Right cardiac atrium (tissue), 5 donors: ENCODE measurements at regions not wholly inside any gene's neighbourhood (a gene's known extent, or its start where the extent isn't known, plus 50 kb on each side); places are given as distances from the start of the nearest gene placed in this dataset.

ENCODE experiments used
- ATAC-seq, 2 donors: fragments of 200-7000 bp; cut with Tn5 transposase; one replicate each; pipeline versions ENCODE4 v1.8.0 to v1.9.1; 2020; ENCODE audit warnings: moderate library complexity in 2 of 2, mild to moderate bottlenecking in 1 of 2
- DNase-seq, 3 donors: peaks; one replicate each; pipeline ENCODE4 v3.0.0-alpha.2; 2020
- H3K27ac ChIP-seq: one replicate; pipeline ENCODE4 v1.5.1; 2013; ENCODE audit warnings: mild to moderate bottlenecking, low read length, control low read depth, moderate library complexity
- H3K27me3 ChIP-seq: one replicate; pipeline ENCODE4 v1.6.1; 2013; ENCODE audit not compliant: control insufficient read depth, insufficient read depth
- H3K4me1 ChIP-seq: one replicate; pipeline ENCODE4 v1.6.1; 2013; ENCODE audit warnings: low read length; ENCODE audit not compliant: control insufficient read depth, insufficient read depth
- H3K4me3 ChIP-seq: one replicate; pipeline ENCODE4 v1.5.1; 2013; ENCODE audit warnings: low read length, control low read depth
- H3K9me3 ChIP-seq: one replicate; pipeline ENCODE4 v1.6.1; 2013; ENCODE audit warnings: low read length; ENCODE audit not compliant: control insufficient read depth
- WGBS: extraction: QIAGEN DNeasy Blood & Tissue Kit; methylation state at CpG from one replicate; pipeline ENCODE4 v1.1.7; 2013; 5-methylcytosine and 5-hydroxymethylcytosine counted together
- intact Hi-C, 4 donors: fragments of 100-400 bp; cut with DNase I; formaldehyde crosslinking; loops; one replicate each; pipeline versions ENCODE4 v1.11.0 to v1.14.0; 2022 to 2023
- donor health status: healthy with polysubstance abuse.
- donor health status: DM: no; HTN: yes; CAD: no.
- donor health status: DM: no; HTN: no; CAD: no.
- donor health status: DM: no; HTN: yes; CAD: no; lungs with severe emphysema.
- donor health status: DM: yes; HTN: yes; CAD: no.

GRCh38 chr6:40743690-40744446 lies 156.7 kb upstream of the LRFN2 start:
- Histone ChIP-seq H3K27ac (no peak overlapping the region), H3K27me3 (no peaks in the 10 kb centered on the region), H3K4me1 (no peaks in the 10 kb centered on the region), H3K9me3 (no peaks in the 10 kb centered on the region), H3K4me3 (no peak overlapping the region)
- WGBS, result 88% methylated on average over 17 of the region's 17 CpGs
- intact Hi-C loops, result no loop called here
- no peak for DNase-seq
- peak in 1 of 2 donors; percentile 17 for ATAC-seq

- WGBS, result 72% methylated on average over 4 of the region's 4 CpGs
- Histone ChIP-seq H3K4me1 (no peaks in the 10 kb centered on the region), H3K27ac (no peak overlapping the region), H3K4me3 (no peak overlapping the region), H3K9me3 (no peaks in the 10 kb centered on the region), H3K27me3 (no peaks in the 10 kb centered on the region)
- ATAC-seq, result no peak
- DNase-seq, result no peak
- intact Hi-C loops, result no loop called here
Observed at GRCh38 chr6:40743226-40743625, 156.1 kb upstream of the LRFN2 start.

GRCh38 chr6:40740518-40740917 lies 153.4 kb upstream of the LRFN2 start:
- DNase-seq (no peak), ATAC-seq (no peak)
- no peaks in the 10 kb centered on the region for H3K4me1 ChIP-seq
- no peaks in the 10 kb centered on the region for H3K9me3 ChIP-seq
- no peak overlapping the region for H3K27ac ChIP-seq
- H3K27me3 ChIP-seq, result no peaks in the 10 kb centered on the region
- 71% methylated on average over 3 of the region's 3 CpGs for WGBS
- intact Hi-C loops, result no loop called here
- no peak overlapping the region for H3K4me3 ChIP-seq

- no peaks in the 10 kb centered on the region for H3K9me3 ChIP-seq
- no peak overlapping the region for H3K27ac ChIP-seq
- no peaks in the 10 kb centered on the region for H3K27me3 ChIP-seq
- DNase-seq (no peak), ATAC-seq (no peak)
- no peak overlapping the region for H3K4me3 ChIP-seq
- WGBS, result 73% methylated on average over 11 of the region's 11 CpGs
- no peaks in the 10 kb centered on the region for H3K4me1 ChIP-seq
- intact Hi-C loops, result no loop called here
Observed at GRCh38 chr6:40738551-40739193, 151.5 kb upstream of the LRFN2 start.

GRCh38 chr6:40735521-40735920 lies 148.4 kb upstream of the LRFN2 start:
- intact Hi-C loops, result no loop called here
- no peaks in the 10 kb centered on the region for H3K27me3 ChIP-seq
- H3K4me3 ChIP-seq, result no peak overlapping the region
- H3K4me1 ChIP-seq, result no peaks in the 10 kb centered on the region
- no peaks in the 10 kb centered on the region for H3K9me3 ChIP-seq
- no peak overlapping the region for H3K27ac ChIP-seq
- ATAC-seq, result no peak
- WGBS, result 74% methylated on average over 7 of the region's 7 CpGs
- no peak for DNase-seq

- 57% methylated on average over 3 of the region's 3 CpGs for WGBS
- no peak overlapping the region for H3K27ac ChIP-seq
- no peak for ATAC-seq
- DNase-seq, result no peak
- H3K27me3 ChIP-seq, result no peaks in the 10 kb centered on the region
- no peaks in the 10 kb centered on the region for H3K4me1 ChIP-seq
- intact Hi-C loops, result no loop called here
- H3K4me3 ChIP-seq, result no peak overlapping the region
- H3K9me3 ChIP-seq, result no peaks in the 10 kb centered on the region
Observed at GRCh38 chr6:40735121-40735520, 148.0 kb upstream of the LRFN2 start.

GRCh38 chr6:40734607-40735006 lies 147.4 kb upstream of the LRFN2 start:
- DNase-seq (no peak), ATAC-seq (no peak)
- Histone ChIP-seq H3K27ac (no peak overlapping the region), H3K4me3 (no peak overlapping the region), H3K9me3 (no peaks in the 10 kb centered on the region), H3K4me1 (no peaks in the 10 kb centered on the region), H3K27me3 (no peaks in the 10 kb centered on the region)
- WGBS, result 82% methylated on average over 4 of the region's 4 CpGs
- intact Hi-C loops, result no loop called here

GRCh38 chr6:40733770-40734396 lies 146.7 kb upstream of the LRFN2 start:
- H3K27ac ChIP-seq, result no peak overlapping the region
- WGBS, result 63% methylated on average over 4 of the region's 4 CpGs
- DNase-seq, result no peak
- intact Hi-C loops, result no loop called here
- no peak overlapping the region for H3K4me3 ChIP-seq
- no peaks in the 10 kb centered on the region for H3K9me3 ChIP-seq
- ATAC-seq, result no peak
- no peaks in the 10 kb centered on the region for H3K27me3 ChIP-seq
- no peaks in the 10 kb centered on the region for H3K4me1 ChIP-seq

GRCh38 chr6:40733290-40733689 lies 146.1 kb upstream of the LRFN2 start:
- intact Hi-C loops, result no loop called here
- H3K4me3 ChIP-seq, result no peak overlapping the region
- no peaks in the 10 kb centered on the region for H3K27me3 ChIP-seq
- H3K27ac ChIP-seq, result no peak overlapping the region
- ATAC-seq (no peak), DNase-seq (no peak)
- no peaks in the 10 kb centered on the region for H3K9me3 ChIP-seq
- no peaks in the 10 kb centered on the region for H3K4me1 ChIP-seq
- 39% methylated on average over 1 of the region's 1 CpG for WGBS

GRCh38 chr6:40732878-40733277 lies 145.7 kb upstream of the LRFN2 start:
- Histone ChIP-seq H3K27me3 (no peaks in the 10 kb centered on the region), H3K27ac (no peak overlapping the region), H3K4me1 (no peaks in the 10 kb centered on the region), H3K4me3 (no peak overlapping the region), H3K9me3 (no peaks in the 10 kb centered on the region)
- ATAC-seq (no peak), DNase-seq (no peak)
- intact Hi-C loops, result no loop called here
- 61% methylated on average over 3 of the region's 3 CpGs for WGBS

- WGBS, result 89% methylated on average over 3 of the region's 3 CpGs
- DNase-seq (no peak), ATAC-seq (no peak)
- Histone ChIP-seq H3K4me3 (no peak overlapping the region), H3K9me3 (no peaks in the 10 kb centered on the region), H3K4me1 (no peaks in the 10 kb centered on the region), H3K27me3 (no peaks in the 10 kb centered on the region), H3K27ac (no peak overlapping the region)
- intact Hi-C loops, result no loop called here
Observed at GRCh38 chr6:40728643-40729042, 141.5 kb upstream of the LRFN2 start.
